ENCODE measurements at regions not wholly inside any gene's neighbourhood (a gene's known extent, or its start where the extent isn't known, plus 50 kb on each side); places are given as distances from the start of the nearest gene placed in this dataset.

DNA sequence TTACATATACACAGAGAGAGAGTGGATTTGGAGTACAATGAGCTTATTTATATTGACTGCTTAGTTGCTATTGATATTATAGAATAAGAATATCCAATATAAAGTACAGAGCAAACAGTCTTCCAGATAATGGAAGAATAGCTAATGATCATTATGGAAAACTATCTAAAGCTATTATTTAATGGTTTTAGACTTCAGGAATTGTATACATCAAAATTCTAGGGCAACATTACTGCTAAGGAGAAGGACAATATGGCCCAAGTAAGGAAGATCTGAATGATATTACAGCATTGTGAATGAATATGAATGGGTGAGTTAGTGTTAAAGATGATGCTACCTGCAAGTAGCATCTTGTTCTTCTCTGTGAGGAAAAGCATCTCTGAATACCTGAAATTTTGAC is 604.2 kb upstream of the PCDH20 start:
- TF ChIP-seq POLR2A (IDR thresholded peaks at IDR 0.05; ENCODE audit: low read length) = no peak
- no peak for TF ChIP-seq GATA1 (IDR thresholded peaks at IDR 0.05; ENCODE audit: low read depth, low read length)
